Thymus (tissue), 11 donors: ENCODE measurements at regions not wholly inside any gene's neighbourhood (a gene's known extent, or its start where the extent isn't known, plus 50 kb on each side); places are given as distances from the start of the nearest gene placed in this dataset.

Experiments used
- DNase-seq, 9 donors: peaks; one replicate each; pipeline ENCODE4 v3.0.0-alpha.2; 2013; ENCODE audit warnings: low spot score in 9 of 9, low read depth in 6 of 9, missing footprints in 1 of 9
- H3K27ac ChIP-seq, 2 donors: one replicate each; pipeline ENCODE4 v1.5.1; 2013; ENCODE audit warnings: control low read depth in 1 of 2, low read depth in 1 of 2, low read length in 1 of 2, mild to moderate bottlenecking in 1 of 2, moderate library complexity in 1 of 2
- H3K27me3 ChIP-seq, 2 donors: one replicate each; pipeline ENCODE4 v1.5.1; 2013; ENCODE audit warnings: low read length in 1 of 2; ENCODE audit not compliant: control insufficient read depth in 2 of 2, insufficient read depth in 1 of 2
- H3K36me3 ChIP-seq, 2 donors: one replicate each; pipeline ENCODE4 v1.5.1; 2013; ENCODE audit warnings: low read length in 1 of 2, mild to moderate bottlenecking in 1 of 2, moderate library complexity in 1 of 2; ENCODE audit not compliant: control insufficient read depth in 2 of 2, insufficient read depth in 2 of 2
- H3K4me1 ChIP-seq, 2 donors: one replicate each; pipeline ENCODE4 v1.5.1; 2013; ENCODE audit warnings: low read length in 2 of 2; ENCODE audit not compliant: control insufficient read depth in 2 of 2, insufficient read depth in 2 of 2
- H3K4me3 ChIP-seq, 2 donors: one replicate each; pipeline ENCODE4 v1.5.1; 2013; ENCODE audit warnings: low read length in 2 of 2, control low read depth in 1 of 2, mild to moderate bottlenecking in 1 of 2
- H3K9me3 ChIP-seq, 2 donors: one replicate each; pipeline ENCODE4 v1.5.1; 2013; ENCODE audit warnings: low read length in 1 of 2, mild to moderate bottlenecking in 1 of 2; ENCODE audit not compliant: control insufficient read depth in 2 of 2, insufficient read depth in 1 of 2
- WGBS: extraction: QIAGEN DNeasy Blood & Tissue Kit; methylation state at CpG from one replicate; pipeline ENCODE4 v1.1.7; 2013; 5-methylcytosine and 5-hydroxymethylcytosine counted together
- donor health status: healthy.

- Histone ChIP-seq H3K9me3 (peaks cover 0 to 10% of the 10 kb centered on the region in 2 donors), H3K4me3 (no peak overlapping the region), H3K36me3 (no peaks in the 10 kb centered on the region), H3K27ac (no peak overlapping the region), H3K27me3 (no peaks in the 10 kb centered on the region), H3K4me1 (no peaks in the 10 kb centered on the region)
- 91% methylated on average over 2 of the region's 2 CpGs for WGBS
- no peak for DNase-seq
Measured at GRCh38 chr10:22058201-22058600, 54.7 kb upstream of the DNAJC1 start.

- no peaks in the 10 kb centered on the region for H3K4me1 ChIP-seq
- no peak for DNase-seq
- WGBS = 93% methylated on average over 1 of the region's 1 CpG
- no peak overlapping the region for H3K27ac ChIP-seq
- no peaks in the 10 kb centered on the region for H3K36me3 ChIP-seq
- no peaks in the 10 kb centered on the region for H3K27me3 ChIP-seq
- H3K4me3 ChIP-seq = no peak overlapping the region
- no peaks in the 10 kb centered on the region for H3K9me3 ChIP-seq
Measured at GRCh38 chr10:22054961-22055360, 51.4 kb upstream of the DNAJC1 start.
